NB4 (cell line): ENCODE measurements at regions not wholly inside any gene's neighbourhood (a gene's known extent, or its start where the extent isn't known, plus 50 kb on each side); places are given as distances from the start of the nearest gene placed in this dataset.

Source experiments
- DNase-seq: peaks from one replicate; pipeline ENCODE4 v3.0.0; 2010; ENCODE audit warnings: low read depth
- H3K4me3 ChIP-seq: one replicate; pipeline ENCODE4 v1.5.1; 2011; ENCODE audit warnings: mild to moderate bottlenecking, low read depth, low read length, moderate library complexity
- MYC ChIP-seq: IDR thresholded peaks from 2 replicates; pipeline ENCODE4 v1.6.1; 2011; ENCODE audit warnings: low read depth, low read length
- POLR2A ChIP-seq: IDR thresholded peaks from 2 replicates; pipeline ENCODE4 v1.6.1; 2011; ENCODE audit warnings: mild to moderate bottlenecking; ENCODE audit not compliant: insufficient read length; ENCODE audit errors: extremely low read depth
- TF ChIP-seq, protein P1 (sequence below): IDR thresholded peaks from one replicate; pipeline ENCODE4 v1.5.1; 2012; ENCODE audit warnings: low read depth, low read length
- TF ChIP-seq, protein P2 (sequence below): IDR thresholded peaks from 2 replicates; pipeline ENCODE4 v1.6.1; 2011; ENCODE audit warnings: low read depth, low read length

DNA sequence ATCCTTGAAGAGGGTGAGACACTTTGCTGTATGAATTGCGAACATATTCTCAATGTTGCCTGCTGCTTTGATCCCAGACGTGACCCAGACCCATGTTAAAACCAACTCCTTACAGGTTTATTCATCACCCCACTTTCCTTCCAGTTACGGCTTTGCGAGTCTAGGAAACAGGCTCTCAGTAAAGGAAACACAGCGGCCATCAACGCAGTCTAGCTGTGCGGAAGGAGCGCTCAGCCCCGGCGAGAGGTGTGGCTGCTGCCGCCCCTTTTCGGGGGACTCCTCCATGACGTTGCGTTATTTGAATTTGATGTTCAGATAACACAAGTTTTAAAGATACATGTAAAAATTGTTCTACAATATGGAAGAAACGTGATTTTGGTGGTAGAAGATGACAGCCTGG lies 206.4 kb upstream of the FAT1 start:
- H3K4me3 ChIP-seq = no peak overlapping the region
- no peak for DNase-seq
- TF ChIP-seq, protein P1, sequence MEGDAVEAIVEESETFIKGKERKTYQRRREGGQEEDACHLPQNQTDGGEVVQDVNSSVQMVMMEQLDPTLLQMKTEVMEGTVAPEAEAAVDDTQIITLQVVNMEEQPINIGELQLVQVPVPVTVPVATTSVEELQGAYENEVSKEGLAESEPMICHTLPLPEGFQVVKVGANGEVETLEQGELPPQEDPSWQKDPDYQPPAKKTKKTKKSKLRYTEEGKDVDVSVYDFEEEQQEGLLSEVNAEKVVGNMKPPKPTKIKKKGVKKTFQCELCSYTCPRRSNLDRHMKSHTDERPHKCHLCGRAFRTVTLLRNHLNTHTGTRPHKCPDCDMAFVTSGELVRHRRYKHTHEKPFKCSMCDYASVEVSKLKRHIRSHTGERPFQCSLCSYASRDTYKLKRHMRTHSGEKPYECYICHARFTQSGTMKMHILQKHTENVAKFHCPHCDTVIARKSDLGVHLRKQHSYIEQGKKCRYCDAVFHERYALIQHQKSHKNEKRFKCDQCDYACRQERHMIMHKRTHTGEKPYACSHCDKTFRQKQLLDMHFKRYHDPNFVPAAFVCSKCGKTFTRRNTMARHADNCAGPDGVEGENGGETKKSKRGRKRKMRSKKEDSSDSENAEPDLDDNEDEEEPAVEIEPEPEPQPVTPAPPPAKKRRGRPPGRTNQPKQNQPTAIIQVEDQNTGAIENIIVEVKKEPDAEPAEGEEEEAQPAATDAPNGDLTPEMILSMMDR = no peak
- TF ChIP-seq, protein P2, sequence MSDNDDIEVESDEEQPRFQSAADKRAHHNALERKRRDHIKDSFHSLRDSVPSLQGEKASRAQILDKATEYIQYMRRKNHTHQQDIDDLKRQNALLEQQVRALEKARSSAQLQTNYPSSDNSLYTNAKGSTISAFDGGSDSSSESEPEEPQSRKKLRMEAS = no peak
- TF ChIP-seq MYC = no peak
- TF ChIP-seq POLR2A = no peak

DNA sequence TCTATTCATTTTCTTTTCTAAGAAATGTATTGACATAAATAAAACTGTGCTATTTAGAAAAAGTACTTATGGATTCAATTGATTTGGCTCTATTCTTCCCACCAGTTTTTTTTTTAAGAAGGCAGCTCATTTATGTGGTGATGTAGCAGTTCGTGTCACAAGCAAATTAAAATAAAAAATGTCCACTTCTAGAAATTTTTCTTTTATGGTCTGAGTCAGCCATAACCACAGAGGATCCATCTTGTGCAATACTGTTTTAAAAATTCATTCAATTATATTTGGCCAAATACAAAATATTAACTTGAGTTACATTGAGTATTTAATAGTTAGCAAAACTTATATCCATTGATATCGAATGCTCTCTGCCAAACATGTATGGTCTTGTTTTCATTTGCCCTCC lies 207.9 kb upstream of the FAT1 start:
- no peak for DNase-seq
- H3K4me3 ChIP-seq = no peak overlapping the region
- TF ChIP-seq MYC = no peak
- TF ChIP-seq, protein P2 = no peak
- no peak for TF ChIP-seq POLR2A
- TF ChIP-seq, protein P1 = no peak

DNA sequence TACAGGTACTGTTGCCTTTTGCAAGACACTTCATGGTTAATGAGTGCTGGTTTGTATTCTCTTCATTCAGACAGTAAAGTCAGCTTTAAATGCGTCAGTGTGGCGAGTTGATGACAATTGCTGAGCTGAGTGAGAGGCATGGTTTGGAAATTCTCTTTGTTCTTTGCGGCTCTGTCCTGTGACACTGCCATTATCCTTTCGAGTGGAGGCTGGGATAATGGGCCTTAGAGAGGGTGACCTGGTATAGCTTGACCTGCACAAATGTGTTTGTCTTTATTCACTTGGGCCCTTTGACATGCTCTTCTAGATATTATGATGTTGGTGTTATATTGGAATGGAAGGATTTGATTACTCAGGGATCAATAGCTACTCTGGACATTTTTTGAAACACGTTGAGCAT lies 208.5 kb upstream of the FAT1 start:
- TF ChIP-seq, protein P1 = no peak
- TF ChIP-seq, protein P2 = no peak
- no peak for TF ChIP-seq POLR2A
- no peak for TF ChIP-seq MYC
- DNase-seq = no peak
- no peak overlapping the region for H3K4me3 ChIP-seq

DNA sequence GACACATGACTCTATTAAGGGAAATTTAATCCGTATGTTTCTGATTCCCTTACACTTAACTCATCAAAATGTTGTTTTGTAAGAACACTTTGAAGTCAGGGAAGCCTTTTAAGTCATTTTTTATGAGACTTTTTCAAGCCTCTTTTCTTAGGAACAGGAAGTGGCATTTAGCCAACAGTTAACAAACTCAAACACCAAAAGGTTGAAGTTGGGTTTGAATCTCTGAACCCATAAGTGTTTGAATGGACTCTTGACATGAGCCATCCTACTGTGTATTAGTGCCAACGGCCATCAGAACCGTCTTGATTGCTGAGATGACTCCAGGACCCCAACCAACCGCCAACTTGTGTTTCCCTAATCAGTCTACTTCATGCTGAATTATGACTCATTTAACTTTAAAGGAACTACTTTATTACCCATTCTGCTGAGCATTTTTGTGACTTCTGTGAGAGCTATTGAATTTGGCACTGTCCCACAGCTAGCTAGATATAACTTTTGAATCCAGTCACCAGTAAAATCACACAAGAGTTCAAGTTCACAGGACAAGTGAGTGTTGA lies 209.1 kb upstream of the FAT1 start:
- DNase-seq = no peak
- H3K4me3 ChIP-seq = no peak overlapping the region
- TF ChIP-seq POLR2A (no peak), MYC (no peak)
- TF ChIP-seq, protein P1 = no peak
- TF ChIP-seq, protein P2 = no peak

DNA sequence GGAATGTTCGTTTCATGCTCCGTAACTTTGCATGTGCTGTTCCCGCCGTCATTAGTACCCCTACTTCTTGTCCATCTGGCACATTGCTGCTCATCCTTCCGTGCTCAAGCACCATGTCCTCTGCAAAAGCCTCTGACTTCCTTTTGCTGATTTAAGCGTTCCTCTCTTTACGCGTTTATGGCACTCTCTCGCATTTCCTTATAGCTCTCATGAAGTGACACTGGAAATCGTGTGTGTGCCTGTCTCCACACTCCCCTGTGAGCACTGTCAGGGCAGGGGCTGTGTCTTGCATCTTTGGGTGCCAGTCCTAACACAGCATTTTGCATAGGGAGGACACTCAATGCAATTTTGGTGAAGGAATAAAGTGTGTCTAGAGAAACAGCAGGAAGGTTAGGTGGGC lies 210.6 kb upstream of the FAT1 start:
- TF ChIP-seq POLR2A = no peak
- TF ChIP-seq, protein P1 = no peak
- TF ChIP-seq, protein P2 = no peak
- no peak for TF ChIP-seq MYC
- no peak for DNase-seq
- no peak overlapping the region for H3K4me3 ChIP-seq
